Lower leg skin (tissue), 4 donors: ENCODE measurements at regions not wholly inside any gene's neighbourhood (a gene's known extent, or its start where the extent isn't known, plus 50 kb on each side); places are given as distances from the start of the nearest gene placed in this dataset.

Experiments
- DNase-seq, 2 donors: peaks; one replicate each; pipeline ENCODE4 v3.0.0-alpha.2; 2019; ENCODE audit warnings: low spot score in 2 of 2
- H3K4me3 ChIP-seq: fragments of 200-600 bp; sonication (generic); 2 replicates; pipeline ENCODE4 v1.5.1; 2017; ENCODE audit warnings: mild to moderate bottlenecking, low read depth; ENCODE audit not compliant: poor library complexity, severe bottlenecking
- CTCF ChIP-seq, 3 donors: fragments of 450-650 bp; IDR thresholded peaks; one replicate each; pipeline ENCODE4 v1.5.1; 2016; ENCODE audit warnings: antibody characterized with exemption in 3 of 3, mild to moderate bottlenecking in 3 of 3, moderate library complexity in 2 of 3
- POLR2A ChIP-seq, 2 donors: fragments of 450-650 bp; IDR thresholded peaks; one replicate each; pipeline ENCODE4 v1.6.1; 2016 to 2017; ENCODE audit warnings: antibody characterized with exemption in 2 of 2, mild to moderate bottlenecking in 1 of 2, moderate library complexity in 1 of 2
- WGBS, 2 donors: methylation state at CpG; one replicate each; pipeline ENCODE4 v1.1.5; 2018; 5-methylcytosine and 5-hydroxymethylcytosine counted together
- intact Hi-C: fragments of 100-400 bp; cut with DNase I; formaldehyde crosslinking; loops from one replicate; pipeline ENCODE4 v1.15.0; 2023; ENCODE audit warnings: low total_unique reads

GRCh38 chr16:13291591-13292333 lies 390.4 kb downstream of the SHISA9 start:
- 77 to 90% methylated on average over 4 of the region's 4 CpGs for WGBS, 2 donors
- DNase-seq, result no peak
- no peak overlapping the region for H3K4me3 ChIP-seq
- intact Hi-C loops, result no loop called here
- TF ChIP-seq POLR2A (IDR thresholded peaks at IDR 0.05), result no peak
- no peak for TF ChIP-seq CTCF (IDR thresholded peaks at IDR 0.05)

DNA sequence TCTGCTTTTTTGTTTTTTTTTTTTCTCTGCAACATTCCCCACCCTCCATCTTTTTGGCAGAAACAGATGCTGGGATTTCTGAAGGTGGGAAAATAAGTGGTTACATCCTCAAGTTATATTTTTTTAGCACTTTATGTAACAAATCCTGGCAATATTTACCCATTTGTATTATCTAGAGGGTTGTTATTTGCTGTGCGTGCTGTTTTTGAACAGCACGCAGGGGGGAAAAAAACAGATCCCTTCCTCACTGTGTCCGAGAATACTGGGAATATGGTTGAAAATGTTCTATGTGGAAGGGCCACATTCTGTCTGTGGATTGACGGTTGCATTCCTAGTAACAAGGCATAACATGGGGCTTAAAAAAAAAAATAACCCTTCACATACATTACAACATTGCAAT lies 394.8 kb downstream of the SHISA9 start:
- intact Hi-C loops, result no loop called here
- DNase-seq, result no peak

DNA sequence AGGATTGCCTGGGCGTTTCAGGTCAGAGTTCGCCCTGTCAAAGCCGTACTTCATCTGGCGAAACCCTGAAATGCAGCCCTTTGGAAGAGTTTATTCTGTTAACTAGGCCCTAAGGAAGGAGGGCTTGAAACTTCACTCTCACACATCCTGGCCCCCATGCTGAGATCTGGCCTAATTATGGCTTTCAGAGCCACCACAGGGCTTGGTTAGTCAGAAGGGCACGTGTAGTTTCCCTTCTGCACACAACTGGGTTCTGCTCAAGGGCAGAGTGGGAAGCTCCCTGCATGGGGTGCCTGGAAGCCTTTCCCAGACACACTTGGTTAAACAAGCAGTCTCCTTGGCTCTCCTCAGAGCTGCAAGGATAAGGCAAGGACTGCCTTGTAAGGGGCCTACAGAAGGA lies 397.3 kb downstream of the SHISA9 start:
- WGBS, 2 donors, result 51 to 67% methylated on average over 5 of the region's 5 CpGs
- no peak for DNase-seq
- no peak for TF ChIP-seq POLR2A (IDR thresholded peaks at IDR 0.05)
- TF ChIP-seq CTCF (IDR thresholded peaks at IDR 0.05), result no peak
- intact Hi-C loops, result no loop called here
- no peak overlapping the region for H3K4me3 ChIP-seq

More for the DNA sequence above, 394.8 kb downstream of the SHISA9 start:
- 90 to 96% methylated on average over 4 of the region's 4 CpGs for WGBS, 2 donors
- H3K4me3 ChIP-seq, result no peak overlapping the region
- TF ChIP-seq POLR2A (IDR thresholded peaks at IDR 0.05) (no peak), CTCF (IDR thresholded peaks at IDR 0.05) (no peak)

DNA sequence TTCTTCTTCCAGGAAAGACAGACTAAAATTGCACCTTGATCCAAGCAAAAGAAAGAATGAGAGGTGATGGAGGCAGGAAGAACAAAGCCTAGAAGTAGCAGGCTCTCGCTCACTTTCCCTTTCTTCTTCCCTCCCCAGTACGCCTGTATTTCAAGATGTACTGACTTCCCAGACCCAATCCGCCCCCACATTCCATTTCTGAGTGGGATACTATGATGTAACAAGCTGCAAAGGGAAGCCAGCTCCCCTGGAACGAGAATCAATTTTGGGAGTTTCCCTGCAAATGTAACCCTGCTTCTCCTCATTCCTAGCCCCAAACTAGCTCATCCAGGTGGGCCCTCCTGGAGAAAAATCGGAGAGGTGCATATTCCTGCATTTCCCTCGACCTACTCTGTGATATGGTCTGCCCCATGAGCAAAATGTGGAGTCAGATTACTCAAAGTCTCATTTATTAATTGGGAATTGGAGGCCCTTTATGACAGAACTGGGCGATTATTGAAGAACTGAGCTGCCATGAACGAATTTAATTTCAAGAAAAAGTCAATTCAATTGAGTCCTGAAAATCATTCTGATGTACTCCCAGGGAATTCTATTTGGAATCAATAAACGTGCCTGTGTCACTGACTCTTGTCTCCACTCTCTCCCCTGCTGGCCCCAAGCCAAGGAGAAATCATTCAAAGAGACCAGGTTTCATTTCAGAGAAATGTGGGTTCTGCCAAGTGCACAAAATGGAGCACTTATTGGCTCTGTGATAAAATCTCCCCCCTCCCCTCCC lies 398.9 kb downstream of the SHISA9 start:
- WGBS, 2 donors, result 54 to 57% methylated on average over 9 of the region's 9 CpGs
- no peak for TF ChIP-seq CTCF (IDR thresholded peaks at IDR 0.05)
- TF ChIP-seq POLR2A (IDR thresholded peaks at IDR 0.05), result no peak
- no peak for DNase-seq
- H3K4me3 ChIP-seq, result no peak overlapping the region
- intact Hi-C loops, result no loop called here

- H3K4me3 ChIP-seq, result no peak overlapping the region
- DNase-seq, result no peak
- intact Hi-C loops, result no loop called here
- TF ChIP-seq POLR2A (IDR thresholded peaks at IDR 0.05), result no peak
- TF ChIP-seq CTCF (IDR thresholded peaks at IDR 0.05), result no peak
- WGBS, 2 donors, result 70 to 72% methylated on average over 8 of the region's 8 CpGs
These were observed 403.8 kb downstream of the SHISA9 start for GRCh38 chr16:13305019-13305755.
